ENCODE measurements at regions not wholly inside any gene's neighbourhood (a gene's known extent, or its start where the extent isn't known, plus 50 kb on each side); places are given as distances from the start of the nearest gene placed in this dataset.

DNA sequence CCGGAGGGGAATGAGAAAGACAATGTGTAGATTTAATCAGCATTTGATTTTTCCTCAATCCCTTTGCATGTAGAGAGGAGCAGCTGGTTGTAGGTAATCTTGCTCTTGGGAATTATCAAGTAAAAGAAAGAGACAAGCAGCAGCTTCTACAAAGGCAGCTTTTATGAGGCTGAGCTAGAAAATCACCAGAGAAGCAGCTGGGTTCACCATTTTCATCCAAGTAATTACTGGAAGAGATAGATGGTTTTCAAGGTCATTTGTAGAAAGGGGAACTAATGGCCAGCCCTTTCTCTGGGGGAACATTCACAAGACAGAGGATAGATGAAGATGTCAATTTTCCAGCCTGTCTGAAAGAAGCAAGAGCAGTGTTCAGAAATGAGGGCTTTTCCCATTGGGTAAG lies 113.0 kb downstream of the RND3 start:
- no peaks in the 10 kb centered on the region for H3K27me3 ChIP-seq (ENCODE audit: low read length)
- H3K4me2 ChIP-seq (ENCODE audit: low read length) = no peak overlapping the region
- BruUV-seq (replicated peaks) = no TSS peak
- H2AFZ ChIP-seq (ENCODE audit: low read length) = no peak overlapping the region
- H3K4me3 ChIP-seq (ENCODE audit: low read length) = no peak overlapping the region
- H3F3A ChIP-seq (ENCODE audit: low read length, unreplicated experiment) = no peaks in the 10 kb centered on the region
- H3K36me3 ChIP-seq (ENCODE audit: low read depth, low read length) = no peaks in the 10 kb centered on the region
- H3K9me3 ChIP-seq (ENCODE audit: low read length) = no peaks in the 10 kb centered on the region
- intact Hi-C loops (cut with micrococcal nuclease) = no loop called here
- no peaks in the 10 kb centered on the region for H3K9me2 ChIP-seq (replicated peaks; ENCODE audit: low read length)
- ChIA-PET CTCF (no interaction called here), POLR2A (ENCODE audit: unreplicated experiment) (interaction anchor here (0.6 kb wide), 1 partner anchor 133 kb away, joined by 7 read pairs; no protein-coding TSS in a partner anchor)
- H3K4me1 ChIP-seq (ENCODE audit: insufficient read depth, low read length) = no peaks in the 10 kb centered on the region
- no peaks in the 10 kb centered on the region for H3K79me2 ChIP-seq (ENCODE audit: low read length)
- H3K9ac ChIP-seq (ENCODE audit: low read length) = no peak overlapping the region
- TF ChIP-seq CTCF (conservative IDR thresholded peaks at IDR 0.05; ENCODE audit: low read depth, low read length) = no peak
- no peak for TF ChIP-seq EZH2 (IDR thresholded peaks at IDR 0.05; ENCODE audit: low read length, unreplicated experiment)
- no peak for TF ChIP-seq EZH2phosphoT487 (IDR thresholded peaks at IDR 0.05; ENCODE audit: borderline replicate concordance, low read length)
- ATAC-seq (no peak), DNase-seq (no peak)
- no peak overlapping the region for H3K27ac ChIP-seq (ENCODE audit: low read length)
- H4K20me1 ChIP-seq (ENCODE audit: low read length) = no peaks in the 10 kb centered on the region

DNA sequence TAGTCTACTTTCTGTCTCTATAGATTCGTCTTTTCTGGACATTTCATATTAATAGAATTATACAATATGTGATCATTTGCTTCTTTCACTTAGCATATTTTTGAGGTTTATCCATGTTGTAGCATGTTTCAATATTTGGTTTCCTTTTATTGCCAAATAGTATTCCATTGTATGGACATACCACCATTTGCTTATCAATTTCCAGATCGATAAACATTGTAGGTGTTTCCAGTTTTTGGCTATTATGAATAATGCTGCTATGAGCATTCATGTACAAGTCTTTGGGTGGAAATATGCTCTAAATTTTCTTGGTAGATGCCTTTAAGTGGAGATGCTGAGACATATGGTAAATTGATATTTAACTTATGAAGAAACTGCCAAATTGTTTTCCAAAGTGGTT lies 114.1 kb downstream of the RND3 start:
- Histone ChIP-seq H3K27ac (ENCODE audit: low read length) (no peak overlapping the region), H3K4me1 (ENCODE audit: insufficient read depth, low read length) (no peaks in the 10 kb centered on the region), H3K9me3 (ENCODE audit: low read length) (no peaks in the 10 kb centered on the region), H3K4me2 (ENCODE audit: low read length) (no peak overlapping the region), H2AFZ (ENCODE audit: low read length) (no peak overlapping the region), H3K36me3 (ENCODE audit: low read depth, low read length) (no peaks in the 10 kb centered on the region), H3F3A (ENCODE audit: low read length, unreplicated experiment) (no peaks in the 10 kb centered on the region), H3K4me3 (ENCODE audit: low read length) (no peak overlapping the region), H3K27me3 (ENCODE audit: low read length) (no peaks in the 10 kb centered on the region), H3K9ac (ENCODE audit: low read length) (no peak overlapping the region), H3K9me2 (replicated peaks; ENCODE audit: low read length) (no peaks in the 10 kb centered on the region), H3K79me2 (ENCODE audit: low read length) (no peaks in the 10 kb centered on the region), H4K20me1 (ENCODE audit: low read length) (no peaks in the 10 kb centered on the region)
- no peak for DNase-seq
- ATAC-seq = no peak
- CTCF ChIA-PET = no interaction called here
- intact Hi-C loops (cut with micrococcal nuclease) = no loop called here
- no TSS peak for BruUV-seq (replicated peaks)
- no peak for TF ChIP-seq CTCF (conservative IDR thresholded peaks at IDR 0.05; ENCODE audit: low read depth, low read length)
- TF ChIP-seq EZH2 (IDR thresholded peaks at IDR 0.05; ENCODE audit: low read length, unreplicated experiment) = no peak
- TF ChIP-seq EZH2phosphoT487 (IDR thresholded peaks at IDR 0.05; ENCODE audit: borderline replicate concordance, low read length) = no peak
- POLR2A ChIA-PET (ENCODE audit: unreplicated experiment) = no interaction called here

DNA sequence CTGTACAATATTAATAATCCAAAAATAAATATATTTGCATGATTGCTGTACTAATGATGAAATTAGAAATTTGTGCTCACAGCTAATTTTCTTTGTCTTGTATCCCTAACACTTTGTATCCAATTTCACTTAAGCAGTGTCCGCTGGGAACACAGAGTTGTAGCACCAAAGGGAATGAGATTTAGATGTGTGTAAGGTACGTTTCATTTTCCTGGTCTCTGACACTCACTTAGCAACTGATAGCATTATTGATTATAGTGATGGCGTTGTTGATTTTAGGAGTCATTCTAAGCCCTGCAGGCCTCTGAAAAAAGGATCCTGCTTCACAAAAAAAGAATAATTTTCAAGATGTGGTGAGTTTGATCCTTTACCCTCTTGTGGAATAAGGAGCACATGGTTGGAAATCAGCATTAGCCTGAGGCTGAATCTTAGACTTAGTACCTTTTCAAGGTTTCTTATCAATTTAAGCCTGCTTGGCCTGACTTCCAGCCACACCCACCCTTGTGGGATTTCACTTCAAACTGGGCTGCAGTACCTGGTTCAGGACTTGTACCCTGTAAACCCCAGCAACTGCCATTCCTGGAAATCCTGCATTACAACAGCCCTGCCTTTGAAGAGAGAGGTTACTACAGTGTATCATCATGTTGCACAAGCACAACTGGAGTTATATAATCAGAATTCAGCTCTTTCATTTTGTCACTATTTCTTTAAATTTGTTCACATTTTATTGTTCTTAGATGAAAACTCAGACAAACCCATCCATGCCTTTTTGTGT lies 116.2 kb downstream of the RND3 start:
- Histone ChIP-seq H3K27ac (ENCODE audit: low read length) (no peak overlapping the region), H3K79me2 (ENCODE audit: low read length) (no peaks in the 10 kb centered on the region), H3K27me3 (ENCODE audit: low read length) (no peaks in the 10 kb centered on the region), H3K36me3 (ENCODE audit: low read depth, low read length) (no peaks in the 10 kb centered on the region), H3F3A (ENCODE audit: low read length, unreplicated experiment) (no peaks in the 10 kb centered on the region), H3K4me2 (ENCODE audit: low read length) (no peak overlapping the region), H3K4me3 (ENCODE audit: low read length) (no peak overlapping the region), H3K4me1 (ENCODE audit: insufficient read depth, low read length) (no peaks in the 10 kb centered on the region), H2AFZ (ENCODE audit: low read length) (no peak overlapping the region), H3K9me3 (ENCODE audit: low read length) (no peaks in the 10 kb centered on the region), H3K9ac (ENCODE audit: low read length) (no peak overlapping the region), H4K20me1 (ENCODE audit: low read length) (no peaks in the 10 kb centered on the region), H3K9me2 (replicated peaks; ENCODE audit: low read length) (0 out of 2 replicates have a peak, but pooled peaks cover 1% of the 10 kb centered on the region)
- intact Hi-C loops (cut with micrococcal nuclease) = no loop called here
- TF ChIP-seq CTCF (conservative IDR thresholded peaks at IDR 0.05; ENCODE audit: low read depth, low read length) (no peak), EZH2 (IDR thresholded peaks at IDR 0.05; ENCODE audit: low read length, unreplicated experiment) (no peak), EZH2phosphoT487 (IDR thresholded peaks at IDR 0.05; ENCODE audit: borderline replicate concordance, low read length) (no peak)
- no TSS peak for BruUV-seq (replicated peaks)
- DNase-seq (no peak), ATAC-seq (no peak)
- POLR2A ChIA-PET (ENCODE audit: unreplicated experiment) = no interaction called here
- CTCF ChIA-PET = no interaction called here

Measured in PC-3 (cell line).